ENCODE measurements at regions not wholly inside any gene's neighbourhood (a gene's known extent, or its start where the extent isn't known, plus 50 kb on each side); places are given as distances from the start of the nearest gene placed in this dataset.

GRCh38 chr12:97924122-97924521 is 461.5 kb downstream of the RMST start:
- TF ChIP-seq EP300 (IDR thresholded peaks at IDR 0.05): no peak
- no peak for TF ChIP-seq POLR2AphosphoS5 (IDR thresholded peaks at IDR 0.05)

Measured in stomach (tissue), 4 donors.